ENCODE measurements at regions not wholly inside any gene's neighbourhood (a gene's known extent, or its start where the extent isn't known, plus 50 kb on each side); places are given as distances from the start of the nearest gene placed in this dataset.

GRCh38 chr1:38238294-38238693, 191.7 kb upstream of the POU3F1 start (continued):
- no peak for TF ChIP-seq EZH2phosphoT487 (IDR thresholded peaks at IDR 0.05; ENCODE audit: unreplicated experiment)
- no peak for TF ChIP-seq CREB1 (CRISPR knock-in tag; IDR thresholded peaks at IDR 0.05; ENCODE audit: low read depth)
- no peak for TF ChIP-seq ETS1 (IDR thresholded peaks at IDR 0.05)

DNA sequence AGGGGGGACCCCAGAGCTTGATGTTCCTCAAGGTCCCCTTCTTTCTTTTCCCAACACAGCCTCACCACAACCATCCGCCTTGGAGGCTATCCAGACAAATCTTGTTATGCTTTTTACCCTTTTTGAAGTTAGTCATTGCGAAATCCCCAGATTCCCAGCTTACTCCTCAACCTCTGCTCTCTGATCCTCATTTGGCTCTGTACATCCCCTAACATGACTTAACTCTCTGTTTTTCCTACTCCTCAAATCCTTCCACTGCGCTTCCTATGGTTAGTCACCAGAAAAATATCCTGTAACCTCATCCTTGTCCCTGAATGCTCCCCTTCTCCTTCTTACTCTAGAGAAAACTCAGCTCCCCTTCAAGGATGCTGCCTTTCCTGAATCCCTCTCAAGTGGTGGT, 189.1 kb upstream of the POU3F1 start:
- Mint-ChIP-seq H3K36me3 (ENCODE audit: low read depth) (no peaks in the 10 kb centered on the region; the same call in 2 of the 3 replicates), H3K27me3 (ENCODE audit: insufficient read depth, low read depth, poor library complexity) (peaks cover 5% of the 10 kb centered on the region), H3K4me1 (no peaks in the 10 kb centered on the region), H3K27ac (no peak overlapping the region), H3K9me3 (peaks cover 13% of the 10 kb centered on the region), H3K4me3 (no peak overlapping the region)
- H3K4me2 ChIP-seq: no peak overlapping the region
- no peaks in the 10 kb centered on the region for H3K36me3 ChIP-seq (ENCODE audit: insufficient read depth)
- no peak overlapping the region for H3K27ac ChIP-seq (ENCODE audit: low read depth)
- no peaks in the 10 kb centered on the region for H3F3A ChIP-seq (replicated peaks; ENCODE audit: low read depth)
- TF ChIP-seq CTCF (conservative IDR thresholded peaks at IDR 0.05; ENCODE audit: low read depth in 2 of 2) (no peak), CREB1 (CRISPR knock-in tag; IDR thresholded peaks at IDR 0.05; ENCODE audit: low read depth) (no peak), POLR2AphosphoS5 (IDR thresholded peaks at IDR 0.05; ENCODE audit: low read depth) (no peak), ZNF331 (CRISPR knock-in tag; IDR thresholded peaks at IDR 0.05; ENCODE audit: low read depth) (no peak), ZNF114 (CRISPR knock-in tag; IDR thresholded peaks at IDR 0.05) (no peak), JUNB (IDR thresholded peaks at IDR 0.05; ENCODE audit: unreplicated experiment) (no peak), EZH2 (IDR thresholded peaks at IDR 0.05; ENCODE audit: low read depth, unreplicated experiment) (no peak)
- TF ChIP-seq, protein P1, sequence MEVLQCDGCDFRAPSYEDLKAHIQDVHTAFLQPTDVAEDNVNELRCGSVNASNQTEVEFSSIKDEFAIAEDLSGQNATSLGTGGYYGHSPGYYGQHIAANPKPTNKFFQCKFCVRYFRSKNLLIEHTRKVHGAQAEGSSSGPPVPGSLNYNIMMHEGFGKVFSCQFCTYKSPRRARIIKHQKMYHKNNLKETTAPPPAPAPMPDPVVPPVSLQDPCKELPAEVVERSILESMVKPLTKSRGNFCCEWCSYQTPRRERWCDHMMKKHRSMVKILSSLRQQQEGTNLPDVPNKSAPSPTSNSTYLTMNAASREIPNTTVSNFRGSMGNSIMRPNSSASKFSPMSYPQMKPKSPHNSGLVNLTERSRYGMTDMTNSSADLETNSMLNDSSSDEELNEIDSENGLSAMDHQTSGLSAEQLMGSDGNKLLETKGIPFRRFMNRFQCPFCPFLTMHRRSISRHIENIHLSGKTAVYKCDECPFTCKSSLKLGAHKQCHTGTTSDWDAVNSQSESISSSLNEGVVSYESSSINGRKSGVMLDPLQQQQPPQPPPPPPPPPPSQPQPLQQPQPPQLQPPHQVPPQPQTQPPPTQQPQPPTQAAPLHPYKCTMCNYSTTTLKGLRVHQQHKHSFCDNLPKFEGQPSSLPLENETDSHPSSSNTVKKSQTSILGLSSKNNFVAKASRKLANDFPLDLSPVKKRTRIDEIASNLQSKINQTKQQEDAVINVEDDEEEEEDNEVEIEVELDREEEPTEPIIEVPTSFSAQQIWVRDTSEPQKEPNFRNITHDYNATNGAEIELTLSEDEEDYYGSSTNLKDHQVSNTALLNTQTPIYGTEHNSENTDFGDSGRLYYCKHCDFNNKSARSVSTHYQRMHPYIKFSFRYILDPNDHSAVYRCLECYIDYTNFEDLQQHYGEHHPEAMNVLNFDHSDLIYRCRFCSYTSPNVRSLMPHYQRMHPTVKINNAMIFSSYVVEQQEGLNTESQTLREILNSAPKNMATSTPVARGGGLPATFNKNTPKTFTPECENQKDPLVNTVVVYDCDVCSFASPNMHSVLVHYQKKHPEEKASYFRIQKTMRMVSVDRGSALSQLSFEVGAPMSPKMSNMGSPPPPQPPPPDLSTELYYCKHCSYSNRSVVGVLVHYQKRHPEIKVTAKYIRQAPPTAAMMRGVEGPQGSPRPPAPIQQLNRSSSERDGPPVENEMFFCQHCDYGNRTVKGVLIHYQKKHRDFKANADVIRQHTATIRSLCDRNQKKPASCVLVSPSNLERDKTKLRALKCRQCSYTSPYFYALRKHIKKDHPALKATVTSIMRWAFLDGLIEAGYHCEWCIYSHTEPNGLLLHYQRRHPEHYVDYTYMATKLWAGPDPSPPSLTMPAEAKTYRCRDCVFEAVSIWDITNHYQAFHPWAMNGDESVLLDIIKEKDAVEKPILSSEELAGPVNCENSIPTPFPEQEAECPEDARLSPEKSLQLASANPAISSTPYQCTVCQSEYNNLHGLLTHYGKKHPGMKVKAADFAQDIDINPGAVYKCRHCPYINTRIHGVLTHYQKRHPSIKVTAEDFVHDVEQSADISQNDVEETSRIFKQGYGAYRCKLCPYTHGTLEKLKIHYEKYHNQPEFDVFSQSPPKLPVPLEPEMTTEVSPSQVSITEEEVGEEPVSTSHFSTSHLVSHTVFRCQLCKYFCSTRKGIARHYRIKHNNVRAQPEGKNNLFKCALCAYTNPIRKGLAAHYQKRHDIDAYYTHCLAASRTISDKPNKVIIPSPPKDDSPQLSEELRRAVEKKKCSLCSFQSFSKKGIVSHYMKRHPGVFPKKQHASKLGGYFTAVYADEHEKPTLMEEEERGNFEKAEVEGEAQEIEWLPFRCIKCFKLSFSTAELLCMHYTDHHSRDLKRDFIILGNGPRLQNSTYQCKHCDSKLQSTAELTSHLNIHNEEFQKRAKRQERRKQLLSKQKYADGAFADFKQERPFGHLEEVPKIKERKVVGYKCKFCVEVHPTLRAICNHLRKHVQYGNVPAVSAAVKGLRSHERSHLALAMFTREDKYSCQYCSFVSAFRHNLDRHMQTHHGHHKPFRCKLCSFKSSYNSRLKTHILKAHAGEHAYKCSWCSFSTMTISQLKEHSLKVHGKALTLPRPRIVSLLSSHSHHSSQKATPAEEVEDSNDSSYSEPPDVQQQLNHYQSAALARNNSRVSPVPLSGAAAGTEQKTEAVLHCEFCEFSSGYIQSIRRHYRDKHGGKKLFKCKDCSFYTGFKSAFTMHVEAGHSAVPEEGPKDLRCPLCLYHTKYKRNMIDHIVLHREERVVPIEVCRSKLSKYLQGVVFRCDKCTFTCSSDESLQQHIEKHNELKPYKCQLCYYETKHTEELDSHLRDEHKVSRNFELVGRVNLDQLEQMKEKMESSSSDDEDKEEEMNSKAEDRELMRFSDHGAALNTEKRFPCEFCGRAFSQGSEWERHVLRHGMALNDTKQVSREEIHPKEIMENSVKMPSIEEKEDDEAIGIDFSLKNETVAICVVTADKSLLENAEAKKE (CRISPR knock-in tag; IDR thresholded peaks at IDR 0.05): no peak
- H3K79me2 ChIP-seq (replicated peaks; ENCODE audit: insufficient read depth): no peaks in the 10 kb centered on the region
- no peak for ATAC-seq
- H3K27me3 ChIP-seq (ENCODE audit: insufficient read depth): no peaks in the 10 kb centered on the region
- no peak overlapping the region for H3K4me3 ChIP-seq
- no peaks in the 10 kb centered on the region for H3K4me1 ChIP-seq (ENCODE audit: insufficient read depth)
- H2AFZ ChIP-seq: no peak overlapping the region
- no peak for DNase-seq (ENCODE audit: low spot score)
- 0 out of 2 replicates have a peak, but pooled peaks cover 9% of the 10 kb centered on the region for H3K9me2 ChIP-seq (ENCODE audit: insufficient read depth)
- H4K20me1 ChIP-seq (replicated peaks; ENCODE audit: insufficient read depth): no peaks in the 10 kb centered on the region

All from GM23338 (cell line).